PC-3 (cell line): ENCODE measurements at regions not wholly inside any gene's neighbourhood (a gene's known extent, or its start where the extent isn't known, plus 50 kb on each side); places are given as distances from the start of the nearest gene placed in this dataset.

Experiments
- ATAC-seq: fragments of 200-7000 bp; cut with Tn5 transposase; 2 replicates; pipeline ENCODE4 v1.9.1; 2020; ENCODE audit warnings: mild to moderate bottlenecking, moderate library complexity
- BruUV-seq: library from RNA; stranded (reverse); fragments of 400-500 nt; replicated peaks from 2 replicates; lab custom pipeline; 2021; lab: Mats Ljungman, UMichigan
- CTCF ChIA-PET: fragments of 300-600 bp; sonication (Branson Sonifier 250); formaldehyde crosslinking; loops from one replicate; lab custom pipeline; 2022; ENCODE audit warnings: antibody characterized with exemption; lab: Charles Lee
- POLR2A ChIA-PET: fragments of 300-600 bp; sonication (Branson Sonifier 250); formaldehyde crosslinking; loops from one replicate; lab custom pipeline; 2022; ENCODE audit warnings: antibody characterized with exemption; ENCODE audit not compliant: unreplicated experiment; lab: Charles Lee
- DNase-seq: peaks from one replicate; pipeline ENCODE4 v3.0.0-alpha.2; 2015
- H2AFZ ChIP-seq: fragments of 300-600 bp; sonication (generic); 2 replicates; pipeline ENCODE4 v1.6.0; 2016; ENCODE audit warnings: antibody characterized with exemption, low read length
- H3F3A ChIP-seq: fragments of 300-600 bp; sonication (generic); one replicate; pipeline ENCODE4 v1.6.0; 2017; ENCODE audit warnings: antibody characterized with exemption, low read length, control low read depth, mild to moderate bottlenecking; ENCODE audit not compliant: unreplicated experiment
- H3K27ac ChIP-seq: fragments of 300-600 bp; sonication (generic); 2 replicates; pipeline ENCODE4 v1.5.1; 2016; ENCODE audit warnings: mild to moderate bottlenecking, low read length
- H3K27me3 ChIP-seq: fragments of 300-600 bp; sonication (generic); 2 replicates; pipeline ENCODE4 v1.6.1; 2016; ENCODE audit warnings: low read length, mixed read lengths
- H3K36me3 ChIP-seq: fragments of 300-600 bp; sonication (generic); 2 replicates; pipeline ENCODE4 v1.6.1; 2016; ENCODE audit warnings: low read depth, mixed run types, low read length, mixed read lengths
- H3K4me1 ChIP-seq: fragments of 300-600 bp; sonication (generic); 2 replicates; pipeline ENCODE4 v1.5.1; 2016; ENCODE audit warnings: low read length; ENCODE audit not compliant: insufficient read depth
- H3K4me2 ChIP-seq: fragments of 300-600 bp; sonication (generic); 2 replicates; pipeline ENCODE4 v1.6.0; 2016; ENCODE audit warnings: low read length
- H3K4me3 ChIP-seq: fragments of 300-600 bp; sonication (generic); 2 replicates; pipeline ENCODE4 v1.5.1; 2016; ENCODE audit warnings: mild to moderate bottlenecking, low read length, mixed read lengths
- H3K79me2 ChIP-seq: fragments of 300-600 bp; sonication (generic); 2 replicates; pipeline ENCODE4 v1.6.1; 2017; ENCODE audit warnings: low read length, mixed read lengths
- H3K9ac ChIP-seq: fragments of 300-600 bp; sonication (generic); 2 replicates; pipeline ENCODE4 v1.6.0; 2016; ENCODE audit warnings: mild to moderate bottlenecking, low read length
- H3K9me2 ChIP-seq: fragments of 300-600 bp; sonication (generic); replicated peaks from 2 replicates; pipeline ENCODE4 v1.6.1; 2016; ENCODE audit warnings: mixed run types, low read length, mixed read lengths
- H3K9me3 ChIP-seq: fragments of 300-600 bp; sonication (generic); 2 replicates; pipeline ENCODE4 v1.6.1; 2016; ENCODE audit warnings: low read length, mixed read lengths
- H4K20me1 ChIP-seq: fragments of 300-600 bp; sonication (generic); 2 replicates; pipeline ENCODE4 v1.6.1; 2016; ENCODE audit warnings: low read length, mixed read lengths
- CTCF ChIP-seq: fragments of 300-600 bp; sonication (generic); conservative IDR thresholded peaks from 2 replicates; pipeline ENCODE4 v1.5.1; 2017; ENCODE audit warnings: antibody characterized with exemption, low read depth, mild to moderate bottlenecking, low read length
- EZH2 ChIP-seq: fragments of 300-600 bp; sonication (generic); IDR thresholded peaks from one replicate; pipeline ENCODE4 v1.6.1; 2017; ENCODE audit warnings: antibody characterized with exemption, mild to moderate bottlenecking, low read length; ENCODE audit not compliant: unreplicated experiment
- EZH2phosphoT487 ChIP-seq: fragments of 300-600 bp; sonication (generic); IDR thresholded peaks from 2 replicates; pipeline ENCODE4 v1.6.1; 2018; ENCODE audit warnings: mild to moderate bottlenecking, antibody characterized with exemption, low read length, borderline replicate concordance
- intact Hi-C: fragments of 100-400 bp; cut with micrococcal nuclease; formaldehyde crosslinking; loops from 2 replicates; pipeline ENCODE4 v1.9.0; 2023

- no peaks in the 10 kb centered on the region for H3K9me3 ChIP-seq
- no peaks in the 10 kb centered on the region for H3K36me3 ChIP-seq
- no peak overlapping the region for H3K4me2 ChIP-seq
- no peaks in the 10 kb centered on the region for H3K79me2 ChIP-seq
- TF ChIP-seq EZH2 (no peak), CTCF (no peak), EZH2phosphoT487 (no peak)
- no TSS peak for BruUV-seq
- peaks cover 15% of the 10 kb centered on the region; the same call in 1 of the 2 replicates for H3K27me3 ChIP-seq
- ATAC-seq (no peak), DNase-seq (no peak)
- H3K9me2 ChIP-seq, result no peaks in the 10 kb centered on the region
- POLR2A ChIA-PET, result no interaction called here
- H3K4me1 ChIP-seq, result no peaks in the 10 kb centered on the region
- no peak overlapping the region for H2AFZ ChIP-seq
- intact Hi-C loops, result no loop called here
- CTCF ChIA-PET, result no interaction called here
- H3K9ac ChIP-seq, result no peak overlapping the region
- no peak overlapping the region for H3K4me3 ChIP-seq
- H3K27ac ChIP-seq, result no peak overlapping the region
- H4K20me1 ChIP-seq, result no peaks in the 10 kb centered on the region
- H3F3A ChIP-seq, result no peaks in the 10 kb centered on the region
Measured at GRCh38 chr2:60358476-60358875, 195.0 kb downstream of the BCL11A start.

GRCh38 chr2:60357996-60358395 lies 195.5 kb downstream of the BCL11A start:
- Histone ChIP-seq H3K4me3 (no peak overlapping the region), H2AFZ (no peak overlapping the region), H3K9me3 (no peaks in the 10 kb centered on the region), H3K27me3 (peaks cover 20% of the 10 kb centered on the region; the same call in 1 of the 2 replicates), H3K79me2 (no peaks in the 10 kb centered on the region), H3K4me1 (no peaks in the 10 kb centered on the region), H3K9me2 (no peaks in the 10 kb centered on the region), H3K36me3 (no peaks in the 10 kb centered on the region), H4K20me1 (no peaks in the 10 kb centered on the region), H3K27ac (no peak overlapping the region), H3F3A (no peaks in the 10 kb centered on the region), H3K4me2 (no peak overlapping the region), H3K9ac (no peak overlapping the region)
- BruUV-seq, result no TSS peak
- DNase-seq, result no peak
- TF ChIP-seq EZH2, result no peak
- TF ChIP-seq EZH2phosphoT487, result no peak
- TF ChIP-seq CTCF, result no peak
- ChIA-PET CTCF (no interaction called here), POLR2A (interaction anchor here (0.8 kb wide), 1 partner anchor 9 kb away, joined by 8 read pairs; no protein-coding TSS in a partner anchor)
- ATAC-seq, result no peak
- intact Hi-C loops, result no loop called here

- Histone ChIP-seq H3K27ac (no peak overlapping the region), H3K36me3 (no peaks in the 10 kb centered on the region), H3F3A (no peaks in the 10 kb centered on the region), H3K9ac (no peak overlapping the region), H3K79me2 (no peaks in the 10 kb centered on the region), H3K9me2 (no peaks in the 10 kb centered on the region), H3K4me3 (no peak overlapping the region), H3K27me3 (peaks cover 36% of the 10 kb centered on the region; the same call in 1 of the 2 replicates), H4K20me1 (no peaks in the 10 kb centered on the region), H3K4me1 (no peaks in the 10 kb centered on the region), H3K9me3 (no peaks in the 10 kb centered on the region), H3K4me2 (no peak overlapping the region), H2AFZ (no peak overlapping the region)
- ATAC-seq (no peak), DNase-seq (peak; percentile 24)
- CTCF ChIA-PET, result no interaction called here
- no TSS peak for BruUV-seq
- intact Hi-C loops, result no loop called here
- no peak for TF ChIP-seq EZH2phosphoT487
- TF ChIP-seq EZH2, result no peak
- no peak for TF ChIP-seq CTCF
- POLR2A ChIA-PET, result no interaction called here
Measured at GRCh38 chr2:60356346-60356745, 197.1 kb downstream of the BCL11A start.
